ENCODE measurements at regions not wholly inside any gene's neighbourhood (a gene's known extent, or its start where the extent isn't known, plus 50 kb on each side); places are given as distances from the start of the nearest gene placed in this dataset.

DNA sequence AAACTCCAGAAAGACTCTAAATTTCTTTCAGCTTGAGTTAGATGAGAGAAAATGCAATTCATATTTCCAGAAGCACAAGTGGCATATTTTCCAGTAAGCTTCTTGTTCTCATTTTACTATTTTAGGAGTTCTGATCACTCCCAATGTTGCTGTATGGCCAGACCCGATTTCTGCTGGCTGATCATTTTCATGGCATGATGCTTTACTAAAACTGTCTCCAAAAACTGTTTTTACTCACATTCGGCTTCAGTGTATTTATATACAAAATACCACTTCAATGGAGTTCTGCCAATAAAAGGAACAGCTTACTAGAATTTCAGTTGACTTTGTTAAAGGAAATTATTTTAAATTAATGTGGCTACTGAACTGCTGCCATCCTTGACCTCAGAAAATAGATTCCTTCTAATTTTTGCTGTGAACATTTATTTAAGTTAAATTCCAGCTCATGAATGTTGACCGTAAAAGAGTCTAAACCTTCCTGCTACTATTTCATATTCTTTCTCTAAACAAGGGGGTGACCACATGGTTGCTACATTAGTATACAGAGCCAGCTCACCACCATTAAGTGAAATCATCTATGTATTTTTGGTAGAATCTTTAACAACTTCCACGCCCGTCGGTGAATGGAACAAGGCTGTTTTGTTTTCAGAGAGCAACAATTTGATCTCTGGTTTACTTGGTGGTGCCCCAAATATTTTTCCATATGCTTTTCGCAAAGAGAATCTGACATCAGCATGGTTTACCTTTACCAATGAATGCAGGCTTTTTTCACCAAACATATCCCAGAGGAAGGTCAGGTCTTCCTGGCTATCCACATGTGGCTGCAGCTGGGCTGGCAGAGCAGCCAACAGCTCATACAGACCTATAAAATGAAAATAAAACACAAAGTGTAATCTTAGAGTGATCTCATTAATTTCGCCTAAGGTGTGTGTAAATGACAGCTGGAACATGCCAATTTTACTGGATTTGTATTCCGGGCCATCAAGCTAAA is 101.2 kb downstream of the MPP7 start:
- Histone ChIP-seq H3K27ac (no peak overlapping the region), H3K36me3 (no peaks in the 10 kb centered on the region), H3K4me3 (no peak overlapping the region), H3K9me3 (no peaks in the 10 kb centered on the region), H3K27me3 (no peaks in the 10 kb centered on the region), H3K4me1 (ENCODE audit: insufficient read depth) (no peaks in the 10 kb centered on the region)
- 36 to 55% (median 48%) methylated on average over 9 of the region's 9 CpGs for WGBS, 3 donors
- no peak for TF ChIP-seq POLR2A (IDR thresholded peaks at IDR 0.05)
- TF ChIP-seq, protein P1, sequence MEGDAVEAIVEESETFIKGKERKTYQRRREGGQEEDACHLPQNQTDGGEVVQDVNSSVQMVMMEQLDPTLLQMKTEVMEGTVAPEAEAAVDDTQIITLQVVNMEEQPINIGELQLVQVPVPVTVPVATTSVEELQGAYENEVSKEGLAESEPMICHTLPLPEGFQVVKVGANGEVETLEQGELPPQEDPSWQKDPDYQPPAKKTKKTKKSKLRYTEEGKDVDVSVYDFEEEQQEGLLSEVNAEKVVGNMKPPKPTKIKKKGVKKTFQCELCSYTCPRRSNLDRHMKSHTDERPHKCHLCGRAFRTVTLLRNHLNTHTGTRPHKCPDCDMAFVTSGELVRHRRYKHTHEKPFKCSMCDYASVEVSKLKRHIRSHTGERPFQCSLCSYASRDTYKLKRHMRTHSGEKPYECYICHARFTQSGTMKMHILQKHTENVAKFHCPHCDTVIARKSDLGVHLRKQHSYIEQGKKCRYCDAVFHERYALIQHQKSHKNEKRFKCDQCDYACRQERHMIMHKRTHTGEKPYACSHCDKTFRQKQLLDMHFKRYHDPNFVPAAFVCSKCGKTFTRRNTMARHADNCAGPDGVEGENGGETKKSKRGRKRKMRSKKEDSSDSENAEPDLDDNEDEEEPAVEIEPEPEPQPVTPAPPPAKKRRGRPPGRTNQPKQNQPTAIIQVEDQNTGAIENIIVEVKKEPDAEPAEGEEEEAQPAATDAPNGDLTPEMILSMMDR (IDR thresholded peaks at IDR 0.05), result no peak
- no peak for TF ChIP-seq EP300 (IDR thresholded peaks at IDR 0.05)
- intact Hi-C loops (cut with DNase I), result no loop called here
- no peak for DNase-seq

DNA sequence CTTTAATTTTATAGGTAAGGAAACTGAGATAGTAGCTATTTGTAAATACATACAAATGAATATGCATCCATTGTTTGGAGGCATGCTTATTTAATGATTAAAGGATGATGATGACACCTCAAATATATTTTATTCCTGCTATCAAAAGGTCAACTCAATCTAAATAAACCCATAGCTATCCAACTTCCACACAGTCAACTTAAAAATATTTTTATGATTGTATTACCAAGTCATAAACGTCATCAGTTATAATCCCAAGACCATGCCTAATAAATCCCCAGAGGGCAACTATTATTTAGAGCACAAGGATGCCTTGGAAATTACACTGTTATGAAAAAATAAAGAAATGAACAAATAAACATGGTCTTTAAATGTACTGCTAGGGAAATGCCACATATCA is 102.1 kb downstream of the MPP7 start:
- intact Hi-C loops (cut with DNase I), result no loop called here
- H3K9me3 ChIP-seq, result no peaks in the 10 kb centered on the region
- no peaks in the 10 kb centered on the region for H3K27me3 ChIP-seq
- no peak for DNase-seq
- H3K4me3 ChIP-seq, result no peak overlapping the region
- H3K27ac ChIP-seq, result no peak overlapping the region
- WGBS, 3 donors, result 29 to 48% (median 39%) methylated on average over 1 of the region's 1 CpG
- H3K36me3 ChIP-seq, result no peaks in the 10 kb centered on the region
- no peaks in the 10 kb centered on the region for H3K4me1 ChIP-seq (ENCODE audit: insufficient read depth)
- TF ChIP-seq POLR2A (IDR thresholded peaks at IDR 0.05) (no peak), EP300 (IDR thresholded peaks at IDR 0.05) (no peak)
- TF ChIP-seq, protein P1 (IDR thresholded peaks at IDR 0.05), result no peak

DNA sequence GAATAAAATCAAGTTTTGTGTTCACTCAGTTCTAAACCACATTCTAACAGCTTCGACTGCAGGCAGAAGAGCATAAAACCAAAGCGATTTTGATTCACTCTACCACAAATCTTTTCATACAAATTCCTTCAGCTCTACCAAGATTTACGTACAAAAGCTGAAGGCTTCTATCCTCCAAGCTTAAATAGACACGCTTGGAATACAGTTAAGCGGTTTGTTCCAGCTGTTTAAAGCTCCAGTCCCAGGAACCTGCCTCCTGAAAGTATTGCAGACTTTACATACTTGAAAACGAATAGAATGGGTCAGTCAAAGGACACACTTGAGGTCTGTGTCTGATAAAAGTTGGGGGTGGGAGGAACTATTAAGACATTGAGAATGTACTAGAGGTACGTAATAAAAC is 102.9 kb downstream of the MPP7 start:
- no peaks in the 10 kb centered on the region for H3K27me3 ChIP-seq
- no peak overlapping the region for H3K4me3 ChIP-seq
- H3K36me3 ChIP-seq, result no peaks in the 10 kb centered on the region
- TF ChIP-seq POLR2A (IDR thresholded peaks at IDR 0.05), result no peak
- TF ChIP-seq EP300 (IDR thresholded peaks at IDR 0.05), result no peak
- TF ChIP-seq, protein P1 (IDR thresholded peaks at IDR 0.05), result no peak
- H3K27ac ChIP-seq, result no peak overlapping the region
- WGBS, 3 donors, result 63 to 70% (median 66%) methylated on average over 7 of the region's 7 CpGs
- no peaks in the 10 kb centered on the region for H3K4me1 ChIP-seq (ENCODE audit: insufficient read depth)
- no peaks in the 10 kb centered on the region for H3K9me3 ChIP-seq
- intact Hi-C loops (cut with DNase I), result no loop called here
- no peak for DNase-seq

DNA sequence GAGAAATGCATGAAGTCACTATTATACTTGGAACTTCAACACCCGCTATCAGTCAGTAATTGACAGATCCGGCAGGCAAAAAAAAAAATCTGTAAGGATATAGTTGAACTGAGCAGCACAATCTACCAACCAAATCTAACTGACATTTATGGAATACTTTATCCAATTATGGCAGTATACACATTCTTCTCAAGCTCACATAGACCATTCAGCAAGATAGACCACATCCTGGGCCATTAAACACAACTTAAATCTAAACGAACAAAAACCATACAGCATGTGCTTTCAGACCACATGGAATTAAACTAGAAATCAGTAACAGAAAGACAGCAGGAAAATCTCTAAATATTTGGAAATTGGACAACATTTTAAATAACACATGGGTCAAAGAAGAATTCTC is 112.7 kb downstream of the MPP7 start:
- H3K9me3 ChIP-seq, result no peaks in the 10 kb centered on the region
- TF ChIP-seq POLR2A (IDR thresholded peaks at IDR 0.05) (no peak), EP300 (IDR thresholded peaks at IDR 0.05) (no peak)
- TF ChIP-seq, protein P1 (IDR thresholded peaks at IDR 0.05), result no peak
- intact Hi-C loops (cut with DNase I), result no loop called here
- WGBS, 3 donors, result 72 to 80% (median 74%) methylated on average over 3 of the region's 3 CpGs
- H3K27ac ChIP-seq, result no peak overlapping the region
- H3K4me3 ChIP-seq, result no peak overlapping the region
- no peaks in the 10 kb centered on the region for H3K27me3 ChIP-seq
- no peaks in the 10 kb centered on the region for H3K36me3 ChIP-seq
- no peak for DNase-seq
- H3K4me1 ChIP-seq (ENCODE audit: insufficient read depth), result no peaks in the 10 kb centered on the region
